Activated CD4-positive, alpha-beta T cell treated with anti-CD3 and anti-CD28 coated beads, Interleukin-2, amount 10 ng/mL, durations not matched to agents 7 days and 5 days (primary cell): ENCODE measurements at regions not wholly inside any gene's neighbourhood (a gene's known extent, or its start where the extent isn't known, plus 50 kb on each side); places are given as distances from the start of the nearest gene placed in this dataset.

Experiments
- CTCF ChIA-PET: fragments of 350-600 bp; sonication (Branson Sonifier 250); formaldehyde crosslinking; loops from one replicate; lab custom pipeline; 2021; ENCODE audit warnings: antibody characterized with exemption; lab: Charles Lee
- POLR2A ChIA-PET: fragments of 350-600 bp; sonication (Branson Sonifier 250); formaldehyde crosslinking; loops from one replicate; lab custom pipeline; 2021; ENCODE audit warnings: antibody characterized with exemption; lab: Charles Lee
- DNase-seq: peaks from one replicate; pipeline ENCODE4 v3.0.0-alpha.2; 2020
- H3K27ac Mint-ChIP-seq: one replicate; pipeline ENCODE4 v1.8.0; 2021; ENCODE audit warnings: mild to moderate bottlenecking, moderate library complexity, mixed read lengths
- H3K27me3 Mint-ChIP-seq: one replicate; pipeline ENCODE4 v1.8.0; 2021; ENCODE audit warnings: mixed read lengths
- H3K36me3 Mint-ChIP-seq: one replicate; pipeline ENCODE4 v1.8.0; 2021; ENCODE audit warnings: low read depth, mixed read lengths
- H3K4me1 Mint-ChIP-seq: one replicate; pipeline ENCODE4 v1.8.0; 2021; ENCODE audit warnings: mixed read lengths
- H3K4me3 Mint-ChIP-seq: one replicate; pipeline ENCODE4 v1.8.0; 2021; ENCODE audit warnings: mild to moderate bottlenecking, moderate library complexity, mixed read lengths
- H3K9me3 Mint-ChIP-seq: one replicate; pipeline ENCODE4 v1.8.0; 2021; ENCODE audit warnings: mixed read lengths

DNA sequence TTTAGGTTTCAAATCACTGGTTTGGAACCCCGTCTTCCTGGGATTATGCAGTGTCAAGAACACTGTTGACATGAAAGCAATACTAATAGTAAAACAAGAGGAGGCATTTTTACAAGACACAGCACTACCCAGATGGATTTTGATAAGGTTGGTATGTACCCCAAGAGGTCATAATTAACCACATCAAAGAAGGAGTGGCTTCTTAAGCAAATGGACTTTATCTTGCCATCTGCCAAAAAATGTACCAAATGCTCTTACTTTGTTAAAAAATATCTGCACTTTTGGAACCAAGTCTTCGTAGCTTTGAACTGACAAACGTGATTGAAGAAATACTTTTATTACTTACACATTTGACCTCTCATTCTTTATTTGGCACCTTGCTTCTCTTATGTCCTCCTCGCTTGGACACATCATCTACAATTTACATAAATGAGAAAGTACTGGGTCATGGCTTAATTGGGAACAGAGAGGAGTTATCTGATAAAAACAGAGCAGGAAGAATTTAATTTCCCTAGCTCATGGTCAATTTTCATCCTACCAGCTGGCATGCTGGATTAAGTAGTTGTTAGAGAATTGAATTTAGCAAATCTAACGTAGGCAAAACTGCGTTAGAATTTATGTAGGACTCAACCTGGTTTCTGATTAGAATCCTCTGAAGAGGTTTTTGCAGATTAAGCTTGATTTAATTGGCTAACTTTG, 54.5 kb upstream of the PRICKLE1 start:
- H3K27me3 Mint-ChIP-seq, result peaks cover 2% of the 10 kb centered on the region
- ChIA-PET CTCF (no interaction called here), POLR2A (no interaction called here)
- H3K9me3 Mint-ChIP-seq, result no peaks in the 10 kb centered on the region
- DNase-seq, result no peak
- H3K4me3 Mint-ChIP-seq, result no peak overlapping the region
- no peaks in the 10 kb centered on the region for H3K4me1 Mint-ChIP-seq
- no peak overlapping the region for H3K27ac Mint-ChIP-seq
- H3K36me3 Mint-ChIP-seq, result no peaks in the 10 kb centered on the region

- no peaks in the 10 kb centered on the region for H3K9me3 Mint-ChIP-seq
- POLR2A ChIA-PET, result no interaction called here
Measured at GRCh38 chr12:42641221-42641885, 51.8 kb upstream of the PRICKLE1 start.

GRCh38 chr12:42640391-42640790, 50.8 kb upstream of the PRICKLE1 start:
- Mint-ChIP-seq H3K9me3 (no peaks in the 10 kb centered on the region), H3K27ac (no peak overlapping the region), H3K4me1 (no peaks in the 10 kb centered on the region), H3K36me3 (no peaks in the 10 kb centered on the region), H3K4me3 (no peak overlapping the region), H3K27me3 (no peaks in the 10 kb centered on the region)
- ChIA-PET POLR2A (no interaction called here), CTCF (no interaction called here)
- DNase-seq, result no peak

More at GRCh38 chr12:42641221-42641885, 51.8 kb upstream of the PRICKLE1 start:
- peaks cover 2% of the 10 kb centered on the region for H3K27me3 Mint-ChIP-seq
- CTCF ChIA-PET, result no interaction called here
- H3K36me3 Mint-ChIP-seq, result no peaks in the 10 kb centered on the region
- no peak overlapping the region for H3K4me3 Mint-ChIP-seq
- H3K4me1 Mint-ChIP-seq, result no peaks in the 10 kb centered on the region
- no peak for DNase-seq
- H3K27ac Mint-ChIP-seq, result no peak overlapping the region

GRCh38 chr12:42639556-42639955, 50.0 kb upstream of the PRICKLE1 start:
- no peak overlapping the region for H3K27ac Mint-ChIP-seq
- no peaks in the 10 kb centered on the region for H3K9me3 Mint-ChIP-seq
- no peaks in the 10 kb centered on the region for H3K36me3 Mint-ChIP-seq
- ChIA-PET CTCF (no interaction called here), POLR2A (no interaction called here)
- no peaks in the 10 kb centered on the region for H3K27me3 Mint-ChIP-seq
- no peak for DNase-seq
- H3K4me1 Mint-ChIP-seq, result no peaks in the 10 kb centered on the region
- no peak overlapping the region for H3K4me3 Mint-ChIP-seq
